DND-41 (cell line): ENCODE measurements at regions not wholly inside any gene's neighbourhood (a gene's known extent, or its start where the extent isn't known, plus 50 kb on each side); places are given as distances from the start of the nearest gene placed in this dataset.

Experiments used
- EZH2 ChIP-seq: IDR thresholded peaks from 3 replicates; pipeline ENCODE4 v1.6.1; 2012; ENCODE audit warnings: borderline replicate concordance, low read depth, mild to moderate bottlenecking, moderate library complexity, low read length, inconsistent platforms; ENCODE audit not compliant: severe bottlenecking
- TF ChIP-seq, protein P1 (sequence below): IDR thresholded peaks from 2 replicates; pipeline ENCODE4 v1.5.1; 2012; ENCODE audit warnings: borderline replicate concordance, low read length, moderate library complexity, mild to moderate bottlenecking; ENCODE audit not compliant: poor library complexity, severe bottlenecking; ENCODE audit errors: extremely low read depth

DNA sequence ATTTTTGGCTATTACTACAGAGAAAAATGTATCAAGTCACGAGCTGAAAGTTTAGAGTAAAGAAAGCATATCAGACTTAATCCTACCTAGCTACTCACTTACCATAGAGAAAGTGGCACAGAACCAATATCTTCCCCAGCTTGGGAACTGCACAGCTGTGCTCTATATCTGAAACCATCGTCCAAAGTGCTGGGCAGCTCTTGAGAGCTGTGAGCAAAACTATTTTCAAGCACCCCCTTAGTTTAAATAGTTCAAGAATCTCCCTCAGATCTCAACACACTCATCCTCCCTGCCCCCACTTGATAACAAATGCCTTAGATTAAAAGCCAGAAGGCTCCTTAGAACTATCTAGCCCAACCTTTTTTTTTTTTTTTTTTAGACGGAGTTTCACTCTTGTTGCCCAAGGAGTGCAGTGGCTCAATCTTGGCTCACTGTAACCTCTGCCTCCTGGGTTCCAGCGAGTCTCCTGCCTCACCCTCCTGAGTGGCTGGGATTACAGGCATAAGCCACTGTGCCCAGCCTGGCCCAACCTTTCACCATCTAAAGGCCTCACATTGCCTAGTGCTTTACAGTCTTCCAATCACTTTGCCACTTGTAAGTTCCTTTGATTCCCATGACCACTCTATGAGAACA is 94.2 kb upstream of the APC start:
- TF ChIP-seq, protein P1, sequence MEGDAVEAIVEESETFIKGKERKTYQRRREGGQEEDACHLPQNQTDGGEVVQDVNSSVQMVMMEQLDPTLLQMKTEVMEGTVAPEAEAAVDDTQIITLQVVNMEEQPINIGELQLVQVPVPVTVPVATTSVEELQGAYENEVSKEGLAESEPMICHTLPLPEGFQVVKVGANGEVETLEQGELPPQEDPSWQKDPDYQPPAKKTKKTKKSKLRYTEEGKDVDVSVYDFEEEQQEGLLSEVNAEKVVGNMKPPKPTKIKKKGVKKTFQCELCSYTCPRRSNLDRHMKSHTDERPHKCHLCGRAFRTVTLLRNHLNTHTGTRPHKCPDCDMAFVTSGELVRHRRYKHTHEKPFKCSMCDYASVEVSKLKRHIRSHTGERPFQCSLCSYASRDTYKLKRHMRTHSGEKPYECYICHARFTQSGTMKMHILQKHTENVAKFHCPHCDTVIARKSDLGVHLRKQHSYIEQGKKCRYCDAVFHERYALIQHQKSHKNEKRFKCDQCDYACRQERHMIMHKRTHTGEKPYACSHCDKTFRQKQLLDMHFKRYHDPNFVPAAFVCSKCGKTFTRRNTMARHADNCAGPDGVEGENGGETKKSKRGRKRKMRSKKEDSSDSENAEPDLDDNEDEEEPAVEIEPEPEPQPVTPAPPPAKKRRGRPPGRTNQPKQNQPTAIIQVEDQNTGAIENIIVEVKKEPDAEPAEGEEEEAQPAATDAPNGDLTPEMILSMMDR: no peak
- no peak for TF ChIP-seq EZH2
